HG02678 (cell line): ENCODE measurements at regions not wholly inside any gene's neighbourhood (a gene's known extent, or its start where the extent isn't known, plus 50 kb on each side); places are given as distances from the start of the nearest gene placed in this dataset.
"Not testable (repeated sequence)": the region's sequence is repeated elsewhere in the genome, so short reads cannot be mapped to it uniquely, and the experiment has no call there.

Experiments
- ATAC-seq: cut with Tn5 transposase; IDR thresholded peaks from one replicate; pipeline ENCODE4 v1.9.1; 2021; ENCODE audit warnings: mild to moderate bottlenecking, moderate library complexity; ENCODE audit not compliant: unreplicated experiment

GRCh38 chr14:106141242-106142220 is 615.1 kb downstream of the TMEM121 start:
- no peak for ATAC-seq

- ATAC-seq, result not testable (repeated sequence)
These were observed 619.3 kb downstream of the TMEM121 start for GRCh38 chr14:106145731-106146130.

DNA sequence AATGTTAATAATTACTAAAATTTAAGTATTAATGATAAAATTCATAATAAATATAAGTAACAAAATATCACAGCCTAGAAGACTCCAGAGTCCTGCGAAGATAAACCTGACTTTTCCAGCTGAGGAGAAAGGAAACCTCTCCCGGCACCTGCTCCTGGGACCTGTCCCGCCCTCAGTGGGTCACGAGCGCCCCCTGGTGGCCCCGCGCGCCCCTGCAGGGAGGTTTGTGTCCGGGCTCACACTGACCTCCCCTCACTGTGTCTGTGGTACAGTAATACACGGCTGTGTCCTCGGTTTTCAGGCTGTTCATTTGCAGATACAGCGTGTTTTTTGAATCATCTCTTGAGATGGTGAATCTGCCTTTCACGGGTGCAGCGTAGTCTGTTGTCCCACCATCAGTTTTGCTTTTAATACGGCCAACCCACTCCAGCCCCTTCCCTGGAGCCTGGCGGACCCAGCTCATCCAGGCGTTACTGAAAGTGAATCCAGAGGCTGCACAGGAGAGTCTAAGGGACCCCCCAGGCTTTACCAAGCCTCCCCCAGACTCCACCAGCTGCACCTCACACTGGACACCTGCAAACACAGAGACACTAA is 627.1 kb downstream of the TMEM121 start:
- not testable (repeated sequence) for ATAC-seq

GRCh38 chr14:106163316-106163715 is 636.9 kb downstream of the TMEM121 start:
- ATAC-seq, result no peak

DNA sequence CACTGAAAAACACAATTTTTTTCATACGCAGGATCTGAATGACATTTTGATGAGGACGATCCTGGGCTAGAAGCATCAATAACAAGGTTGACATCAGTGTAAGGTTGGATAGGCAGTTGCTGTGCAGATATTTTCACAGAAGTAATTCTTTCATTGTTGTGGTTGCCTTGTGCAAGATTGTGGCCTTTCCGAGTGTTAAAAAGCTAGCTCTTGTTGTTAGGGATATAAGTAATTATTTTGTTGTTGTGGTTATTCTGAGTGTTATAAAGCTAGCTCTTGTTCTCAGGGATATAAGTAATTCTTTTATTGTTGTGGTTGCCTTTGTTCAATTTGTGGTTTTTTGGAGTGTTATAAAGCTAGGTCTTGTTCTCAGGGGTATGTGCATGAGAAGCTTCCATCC is 637.4 kb downstream of the TMEM121 start:
- ATAC-seq, result not testable (repeated sequence)

GRCh38 chr14:106166232-106166631 is 639.8 kb downstream of the TMEM121 start:
- no peak for ATAC-seq

DNA sequence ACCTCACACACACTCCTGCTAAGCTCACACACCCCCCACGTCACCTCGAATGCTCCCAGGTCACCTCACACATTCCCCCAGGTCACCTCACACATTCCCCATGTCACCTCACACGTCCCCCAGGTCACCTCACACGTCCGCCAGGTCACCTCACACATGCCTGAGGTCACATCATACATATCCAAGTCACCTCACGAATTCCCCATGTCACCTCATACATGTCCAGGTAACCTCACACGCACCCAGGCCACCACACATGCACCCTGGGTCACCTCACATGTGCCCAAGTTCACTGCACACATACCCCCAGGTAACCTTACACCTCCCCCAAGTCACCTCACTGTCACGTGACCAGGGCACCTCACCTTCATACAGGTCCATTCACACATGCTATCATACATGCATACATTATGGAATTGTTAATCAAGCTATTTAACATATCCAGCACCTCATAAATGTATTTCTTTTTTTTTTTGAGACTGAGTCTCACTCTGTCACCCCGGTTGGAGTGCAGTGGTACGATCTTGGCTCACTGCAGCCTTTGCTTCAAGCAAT is 640.3 kb downstream of the TMEM121 start:
- no peak for ATAC-seq

- ATAC-seq, result not testable (repeated sequence)
These were observed 643.8 kb downstream of the TMEM121 start for GRCh38 chr14:106170163-106170658.

DNA sequence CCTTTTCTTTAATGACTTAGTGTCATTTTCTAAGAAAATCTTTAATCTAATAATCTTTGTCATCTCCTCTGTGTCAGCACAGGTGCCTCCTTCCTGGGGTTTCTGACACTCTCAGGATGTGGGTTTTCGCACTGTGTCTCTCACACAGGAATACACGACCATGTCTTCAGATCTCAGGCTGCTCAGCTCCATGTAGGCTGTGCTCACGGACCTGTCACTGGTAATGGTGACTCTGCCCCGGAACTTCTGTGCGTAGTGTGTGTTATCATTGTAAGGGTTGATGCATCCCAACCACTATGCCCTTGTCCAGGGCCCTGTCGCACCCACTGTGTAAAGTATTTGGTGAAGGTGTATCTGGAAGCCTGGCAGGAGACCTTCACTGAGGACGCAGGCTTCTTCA is 647.8 kb downstream of the TMEM121 start:
- no peak for ATAC-seq

DNA sequence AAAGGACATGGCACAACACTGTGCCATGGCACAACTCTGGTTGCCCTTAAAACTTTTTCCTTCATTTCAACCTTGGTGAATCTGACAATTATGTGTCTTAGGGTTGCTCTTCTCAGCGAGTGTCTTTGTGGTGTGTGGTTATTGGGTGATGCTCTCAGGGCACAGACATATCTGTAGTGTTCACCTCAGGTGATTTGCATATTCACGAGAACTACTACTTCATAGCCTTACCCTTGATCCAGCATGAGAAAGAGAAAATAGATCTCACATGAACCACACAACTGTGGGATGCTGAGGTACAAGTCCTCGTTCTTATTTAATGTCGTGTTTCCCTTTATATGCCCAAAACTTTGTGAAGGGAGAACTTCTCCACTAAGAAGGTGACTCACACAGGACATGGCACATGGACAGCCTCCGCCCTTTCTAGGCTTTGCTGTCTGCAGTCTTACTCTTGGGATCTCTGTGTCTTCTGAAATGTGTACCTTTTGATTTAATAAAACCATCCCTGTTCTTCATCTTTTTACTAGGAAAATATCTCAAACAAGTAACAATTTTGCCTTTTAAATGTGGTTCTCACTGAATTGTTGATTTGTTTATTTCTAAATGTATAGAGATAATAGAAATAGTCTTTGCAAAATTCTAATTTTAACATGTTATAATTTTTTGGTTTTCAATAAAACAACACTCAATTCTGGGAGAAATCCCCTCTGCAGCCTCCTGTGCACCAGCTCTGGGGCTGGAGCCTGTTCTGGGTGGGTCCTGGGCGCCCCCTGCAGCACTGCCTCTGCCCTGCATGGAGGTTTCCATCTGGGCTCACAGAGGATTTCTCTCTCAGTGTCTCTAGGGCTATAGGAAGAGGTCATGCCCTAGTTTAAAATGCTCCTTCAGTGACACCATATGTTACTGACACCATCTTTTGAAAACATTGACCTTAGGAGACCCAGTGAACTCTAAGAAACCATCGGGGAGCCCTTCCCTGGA is 651.2 kb downstream of the TMEM121 start:
- ATAC-seq, result not testable (repeated sequence)

DNA sequence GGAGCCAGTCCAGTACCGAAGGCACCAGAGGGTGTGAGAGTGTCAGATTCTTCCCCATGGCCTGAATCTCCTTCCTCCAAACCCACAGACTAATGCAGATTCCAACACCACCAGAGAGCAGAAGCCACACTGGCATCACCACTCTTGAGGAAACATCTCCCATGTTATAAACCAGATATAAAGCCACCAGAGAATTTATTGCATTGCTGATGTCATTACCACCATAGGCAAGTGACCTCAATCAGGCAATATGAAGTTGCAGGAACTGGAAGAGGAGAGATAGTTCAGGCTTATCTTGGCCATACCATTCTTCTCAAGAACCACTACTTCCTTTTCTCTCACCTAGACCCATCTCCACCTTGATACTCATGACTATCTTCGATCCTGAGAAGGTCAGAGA is 653.4 kb downstream of the TMEM121 start:
- no peak for ATAC-seq

GRCh38 chr14:106184771-106185170 is 658.4 kb downstream of the TMEM121 start:
- not testable (repeated sequence) for ATAC-seq

GRCh38 chr14:106185174-106185836 is 658.9 kb downstream of the TMEM121 start:
- not testable (repeated sequence) for ATAC-seq

- ATAC-seq, result no peak
These were observed 659.5 kb downstream of the TMEM121 start for GRCh38 chr14:106185837-106186233.

DNA sequence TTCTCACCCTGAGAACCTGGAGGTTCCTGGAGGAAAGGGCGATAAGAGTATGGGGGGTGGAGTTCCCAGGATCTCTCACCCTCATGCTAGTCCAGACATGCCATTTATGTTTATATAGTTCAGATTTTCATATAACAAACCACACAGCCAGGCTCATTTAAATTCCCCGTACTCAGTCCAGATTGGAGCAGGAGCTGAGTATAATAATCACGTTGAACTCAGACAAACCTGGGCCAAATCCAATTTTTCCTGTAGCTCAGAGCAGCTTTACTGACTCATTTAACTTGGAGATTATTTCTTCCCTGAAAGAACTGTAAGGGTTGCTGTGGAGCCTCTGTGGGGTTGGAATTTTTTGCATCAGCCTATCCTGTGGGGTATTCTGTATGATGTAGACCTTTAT is 660.8 kb downstream of the TMEM121 start:
- no peak for ATAC-seq

DNA sequence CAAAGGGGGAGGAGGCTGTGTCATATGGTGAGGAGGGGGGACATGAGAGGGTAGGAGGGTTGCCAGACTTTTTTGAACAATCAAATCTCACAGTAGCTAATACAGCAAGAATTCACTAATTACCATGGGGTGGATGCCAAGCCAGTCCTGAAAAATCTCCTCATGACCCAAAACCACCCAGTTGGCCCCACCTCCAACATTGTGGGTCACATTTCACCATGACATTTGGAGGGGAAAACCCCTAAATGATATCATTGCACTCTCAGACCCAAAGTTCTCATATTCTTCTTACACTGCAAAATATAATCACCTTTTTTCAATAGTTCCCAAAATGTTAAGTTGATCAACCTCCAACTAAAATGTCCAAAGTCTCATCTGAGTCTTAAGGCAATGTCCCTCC is 666.3 kb downstream of the TMEM121 start:
- ATAC-seq, result not testable (repeated sequence)

GRCh38 chr14:106196459-106196858 is 670.1 kb downstream of the TMEM121 start:
- ATAC-seq, result not testable (repeated sequence)

DNA sequence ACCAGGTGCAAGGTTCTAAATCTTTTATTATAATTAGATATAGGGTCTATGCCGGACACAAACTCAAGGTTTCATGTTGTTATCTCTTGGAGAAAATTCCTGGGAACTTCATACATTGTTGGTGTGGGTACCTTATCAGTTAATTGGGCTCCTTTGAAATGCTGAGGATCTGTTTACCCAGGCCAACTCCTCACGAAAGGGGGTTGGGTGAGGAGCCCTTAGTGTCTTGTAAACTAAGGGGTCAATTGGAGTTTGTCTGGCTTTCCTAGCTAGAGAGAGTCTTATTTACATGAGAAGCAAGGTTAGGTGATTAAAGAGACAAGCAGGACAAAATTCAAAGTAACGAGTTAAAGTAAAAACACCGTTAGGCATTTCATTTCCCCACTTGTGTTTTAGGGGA is 670.9 kb downstream of the TMEM121 start:
- not testable (repeated sequence) for ATAC-seq

- ATAC-seq, result no peak
These were observed 672.7 kb downstream of the TMEM121 start for GRCh38 chr14:106199097-106199496.
